Type B pancreatic cell (in vitro differentiated cells): ENCODE measurements at regions not wholly inside any gene's neighbourhood (a gene's known extent, or its start where the extent isn't known, plus 50 kb on each side); places are given as distances from the start of the nearest gene placed in this dataset.

ENCODE experiments used
- DNase-seq: peaks from one replicate; pipeline ENCODE4 v3.0.0; 2021; ENCODE audit warnings: mixed read lengths; ENCODE audit not compliant: unreplicated experiment; ENCODE audit errors: extremely low spot score
- H3K27ac Mint-ChIP-seq: 2 replicates; pipeline ENCODE4 v1.8.0; 2021; ENCODE audit warnings: mild to moderate bottlenecking, mixed read lengths
- H3K27me3 Mint-ChIP-seq: 2 replicates; pipeline ENCODE4 v1.8.0; 2021; ENCODE audit warnings: mixed read lengths
- H3K36me3 Mint-ChIP-seq: 2 replicates; pipeline ENCODE4 v1.8.0; 2021; ENCODE audit warnings: mixed read lengths
- H3K4me1 Mint-ChIP-seq: one replicate; pipeline ENCODE4 v1.8.0; 2021; ENCODE audit warnings: mixed read lengths; ENCODE audit not compliant: unreplicated experiment
- H3K4me3 Mint-ChIP-seq: 2 replicates; pipeline ENCODE4 v1.8.0; 2021; ENCODE audit warnings: mild to moderate bottlenecking, mixed read lengths
- H3K9me3 Mint-ChIP-seq: 2 replicates; pipeline ENCODE4 v1.8.0; 2021; ENCODE audit warnings: mixed read lengths
- CTCF ChIP-seq: fragments of 200-600 bp; sonication (generic); conservative IDR thresholded peaks from 2 replicates; pipeline ENCODE4 v1.5.0; 2021; ENCODE audit warnings: antibody characterized with exemption, mild to moderate bottlenecking

- Mint-ChIP-seq H3K4me3 (no peak overlapping the region), H3K4me1 (no peaks in the 10 kb centered on the region), H3K9me3 (no peaks in the 10 kb centered on the region), H3K27me3 (peaks cover 8% of the 10 kb centered on the region), H3K36me3 (no peaks in the 10 kb centered on the region), H3K27ac (no peak overlapping the region)
- no peak for DNase-seq
- no peak for TF ChIP-seq CTCF
These were observed 813.2 kb downstream of the AACS start for GRCh38 chr12:125878483-125878882.

DNA sequence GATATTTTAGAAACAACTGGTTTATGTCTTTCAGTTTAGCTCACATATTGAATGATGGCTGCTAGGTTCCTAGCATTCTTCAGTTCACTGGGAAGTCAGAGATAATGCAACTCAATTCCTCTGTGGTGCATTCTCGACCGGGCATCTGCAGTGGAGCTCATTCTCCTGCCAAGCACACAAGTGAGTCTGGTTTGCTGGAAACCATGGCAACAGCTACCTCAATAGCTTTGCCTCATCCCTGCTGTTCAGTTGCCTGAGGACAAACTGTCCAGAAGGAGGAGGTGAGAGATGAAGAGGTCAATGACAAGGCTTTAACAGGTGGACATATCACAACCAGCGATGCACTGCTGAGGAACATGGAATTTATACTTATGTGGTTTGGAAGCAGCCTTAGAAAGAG lies 816.9 kb downstream of the AACS start:
- no peak for DNase-seq
- H3K9me3 Mint-ChIP-seq = no peaks in the 10 kb centered on the region
- no peak overlapping the region for H3K27ac Mint-ChIP-seq
- no peak for TF ChIP-seq CTCF
- H3K4me1 Mint-ChIP-seq = no peaks in the 10 kb centered on the region
- H3K27me3 Mint-ChIP-seq = peaks cover 8% of the 10 kb centered on the region
- H3K36me3 Mint-ChIP-seq = no peaks in the 10 kb centered on the region
- no peak overlapping the region for H3K4me3 Mint-ChIP-seq

DNA sequence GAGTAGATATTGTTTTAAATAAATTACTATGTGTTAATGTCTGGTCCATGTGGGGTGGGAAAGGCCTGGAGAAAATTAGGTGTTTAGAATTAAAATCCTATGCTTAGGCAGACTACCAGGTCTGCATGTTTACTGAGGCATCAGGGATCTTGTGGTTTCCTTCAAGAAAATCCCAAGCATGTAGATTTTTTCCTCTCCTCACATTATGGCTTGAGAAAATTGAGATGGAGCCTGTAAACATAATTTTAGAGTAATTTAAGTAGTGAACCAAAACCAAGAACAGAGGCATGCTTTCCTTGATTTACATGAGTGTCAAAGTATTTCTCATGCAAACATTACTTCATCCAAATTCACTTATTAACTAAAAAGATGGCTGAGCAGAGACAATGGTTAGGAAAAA lies 823.7 kb downstream of the AACS start:
- H3K27ac Mint-ChIP-seq = no peak overlapping the region
- DNase-seq = no peak
- H3K9me3 Mint-ChIP-seq = no peaks in the 10 kb centered on the region
- no peaks in the 10 kb centered on the region for H3K27me3 Mint-ChIP-seq
- no peak for TF ChIP-seq CTCF
- peaks cover 3% of the 10 kb centered on the region for H3K4me1 Mint-ChIP-seq
- no peaks in the 10 kb centered on the region for H3K36me3 Mint-ChIP-seq
- no peak overlapping the region for H3K4me3 Mint-ChIP-seq

DNA sequence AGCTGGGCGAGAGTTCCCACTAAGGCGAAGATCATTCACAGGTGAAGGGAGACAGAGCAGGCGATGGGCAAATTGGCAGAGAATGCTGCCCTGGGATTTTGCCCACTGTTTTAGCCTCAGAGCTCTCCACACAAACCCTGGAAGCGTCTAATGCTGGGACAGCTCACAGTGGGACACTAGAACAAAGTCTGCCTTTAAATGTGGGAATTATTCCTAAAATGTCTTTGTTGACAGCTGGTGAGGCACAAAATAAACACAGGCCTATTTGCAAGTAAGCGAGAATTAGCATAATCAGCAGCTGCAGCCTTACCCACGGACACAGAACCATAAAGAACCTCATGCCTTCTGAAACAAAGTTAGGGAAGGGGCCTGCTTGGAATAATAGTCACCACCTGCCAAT lies 824.5 kb downstream of the AACS start:
- DNase-seq = no peak
- Mint-ChIP-seq H3K4me1 (peaks cover 3% of the 10 kb centered on the region), H3K36me3 (no peaks in the 10 kb centered on the region), H3K4me3 (no peak overlapping the region), H3K9me3 (no peaks in the 10 kb centered on the region), H3K27me3 (no peaks in the 10 kb centered on the region), H3K27ac (no peak overlapping the region)
- TF ChIP-seq CTCF = no peak

DNA sequence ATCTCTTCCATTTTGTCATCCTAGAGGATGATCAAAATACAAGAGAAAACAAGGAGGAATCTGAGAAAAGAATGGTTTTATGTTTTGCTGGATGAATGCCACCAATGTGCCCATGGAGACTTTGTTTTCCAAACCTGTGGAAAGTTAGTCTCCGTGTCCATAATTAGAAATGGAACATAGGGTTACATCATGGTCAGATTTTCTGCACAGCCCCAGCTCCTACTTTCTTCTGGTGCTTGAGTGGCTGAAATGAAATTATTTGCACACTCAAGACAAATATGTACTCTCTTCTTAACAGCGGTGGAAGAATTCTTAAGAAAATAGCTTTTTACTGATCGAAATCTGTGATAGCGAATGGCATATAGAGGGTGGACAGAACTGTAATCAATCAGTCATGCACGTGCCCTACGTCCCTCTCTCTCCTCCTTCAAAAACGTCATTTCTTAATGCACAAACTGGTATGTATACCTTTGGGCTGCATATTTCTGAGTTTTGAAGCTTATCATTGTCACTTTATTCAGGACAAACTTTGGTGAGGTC lies 825.2 kb downstream of the AACS start:
- no peaks in the 10 kb centered on the region for H3K9me3 Mint-ChIP-seq
- TF ChIP-seq CTCF = no peak
- no peak for DNase-seq
- no peaks in the 10 kb centered on the region for H3K36me3 Mint-ChIP-seq
- H3K4me1 Mint-ChIP-seq = peaks cover 3% of the 10 kb centered on the region
- H3K27ac Mint-ChIP-seq = no peak overlapping the region
- H3K27me3 Mint-ChIP-seq = peaks cover under 1% of the 10 kb centered on the region
- H3K4me3 Mint-ChIP-seq = no peak overlapping the region

DNA sequence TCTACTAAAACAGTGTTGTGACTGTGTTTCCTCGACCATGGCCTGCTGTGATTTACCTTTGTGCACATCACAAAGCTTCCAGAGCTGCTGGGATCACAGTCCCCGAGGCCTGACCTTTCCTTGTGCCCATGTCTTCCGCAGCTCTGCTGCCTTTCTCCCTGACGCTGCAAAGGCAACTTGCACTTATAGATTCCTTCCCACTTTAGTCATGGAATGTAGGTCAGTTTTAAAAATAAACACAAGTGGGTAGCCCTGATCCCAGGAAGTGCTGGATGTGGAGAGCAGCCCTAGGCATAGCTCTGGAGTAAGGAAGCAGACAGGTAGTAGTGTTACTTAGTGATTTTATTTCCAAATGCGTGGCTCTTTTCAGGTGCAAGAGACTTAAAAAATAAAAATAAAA lies 825.7 kb downstream of the AACS start:
- TF ChIP-seq CTCF = no peak
- peaks cover 7% of the 10 kb centered on the region for H3K4me1 Mint-ChIP-seq
- no peaks in the 10 kb centered on the region for H3K36me3 Mint-ChIP-seq
- H3K4me3 Mint-ChIP-seq = no peak overlapping the region
- H3K9me3 Mint-ChIP-seq = no peaks in the 10 kb centered on the region
- no peak overlapping the region for H3K27ac Mint-ChIP-seq
- peaks cover 3% of the 10 kb centered on the region for H3K27me3 Mint-ChIP-seq
- no peak for DNase-seq
